Skin epidermis (tissue), 12 donors: ENCODE measurements at regions not wholly inside any gene's neighbourhood (a gene's known extent, or its start where the extent isn't known, plus 50 kb on each side); places are given as distances from the start of the nearest gene placed in this dataset.
"Not testable (repeated sequence)": the region's sequence is repeated elsewhere in the genome, so short reads cannot be mapped to it uniquely, and the experiment has no call there.

ENCODE experiments used
- H3K27ac ChIP-seq, 21 experiments: fragments of 200-600 bp; sonication (generic) in 11 of 21; one replicate each; pipeline ENCODE4 v1.5.0; 2020; ENCODE audit warnings: mild to moderate bottlenecking in 3 of 21, inconsistent platforms in 2 of 21, moderate library complexity in 2 of 21
- H3K4me3 ChIP-seq, 7 experiments: fragments of 200-600 bp; sonication (generic) in 2 of 7; one replicate each; pipeline ENCODE4 v1.5.0; 2020; ENCODE audit warnings: inconsistent platforms in 2 of 7, mild to moderate bottlenecking in 2 of 7, moderate library complexity in 1 of 7

DNA sequence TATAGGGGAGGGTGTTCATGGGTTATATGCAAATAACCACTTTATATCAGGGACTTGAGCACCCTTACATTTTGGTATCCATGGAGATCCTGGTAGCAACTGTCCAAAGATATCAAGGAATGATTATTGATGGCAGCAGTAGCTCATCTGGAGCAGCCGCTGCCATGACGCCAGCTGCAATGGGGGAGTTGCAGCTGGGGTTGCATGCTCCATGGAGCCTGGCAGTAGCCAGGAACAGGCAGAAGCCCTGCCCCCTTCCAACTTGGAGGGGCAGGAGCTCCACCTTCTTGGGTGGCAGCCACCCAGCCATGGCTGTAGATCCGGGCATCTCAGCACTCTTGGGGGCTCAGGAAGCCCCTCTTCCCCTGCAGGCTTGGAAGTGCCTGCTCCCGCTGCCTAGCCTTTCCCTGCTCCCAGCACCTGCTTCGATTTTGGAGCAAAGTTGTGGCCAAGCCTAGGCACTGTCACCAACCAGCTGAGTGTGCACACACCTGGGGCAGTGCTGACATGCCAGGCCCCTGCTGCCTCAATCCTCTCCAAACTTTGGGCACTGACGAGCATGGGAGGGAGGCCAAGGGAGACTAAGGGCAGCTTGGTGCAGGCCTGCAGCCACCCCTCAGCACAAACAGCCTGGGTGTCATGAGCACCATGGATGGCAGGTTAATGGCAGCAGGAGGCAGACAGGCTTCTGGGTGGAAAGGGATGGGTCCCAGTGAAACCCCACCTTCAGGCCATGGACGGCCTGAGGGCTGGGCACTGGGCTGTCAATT lies 235.6 kb upstream of the CSNK1A1L start:
- H3K4me3 ChIP-seq = no peak overlapping the region

DNA sequence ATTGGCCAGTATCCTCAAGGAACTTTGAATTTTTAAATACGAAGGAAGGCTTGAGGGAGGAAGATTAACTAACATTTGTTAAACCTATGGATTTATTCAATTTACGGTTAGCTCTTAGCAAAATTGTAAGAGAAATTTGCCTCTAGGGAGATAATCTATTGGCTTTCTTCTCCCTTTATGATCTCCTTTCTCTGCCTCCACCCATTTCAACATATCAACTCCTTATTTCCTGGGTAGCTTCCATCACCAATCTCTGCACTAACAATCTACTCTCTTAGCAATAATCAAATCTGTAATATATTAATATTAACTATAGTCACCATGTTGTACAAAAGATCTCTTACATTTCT lies 233.9 kb upstream of the CSNK1A1L start:
- no peak overlapping the region for H3K27ac ChIP-seq
- H3K4me3 ChIP-seq = no peak overlapping the region

More for the DNA sequence above, 235.6 kb upstream of the CSNK1A1L start:
- H3K27ac ChIP-seq = no peak overlapping the region

DNA sequence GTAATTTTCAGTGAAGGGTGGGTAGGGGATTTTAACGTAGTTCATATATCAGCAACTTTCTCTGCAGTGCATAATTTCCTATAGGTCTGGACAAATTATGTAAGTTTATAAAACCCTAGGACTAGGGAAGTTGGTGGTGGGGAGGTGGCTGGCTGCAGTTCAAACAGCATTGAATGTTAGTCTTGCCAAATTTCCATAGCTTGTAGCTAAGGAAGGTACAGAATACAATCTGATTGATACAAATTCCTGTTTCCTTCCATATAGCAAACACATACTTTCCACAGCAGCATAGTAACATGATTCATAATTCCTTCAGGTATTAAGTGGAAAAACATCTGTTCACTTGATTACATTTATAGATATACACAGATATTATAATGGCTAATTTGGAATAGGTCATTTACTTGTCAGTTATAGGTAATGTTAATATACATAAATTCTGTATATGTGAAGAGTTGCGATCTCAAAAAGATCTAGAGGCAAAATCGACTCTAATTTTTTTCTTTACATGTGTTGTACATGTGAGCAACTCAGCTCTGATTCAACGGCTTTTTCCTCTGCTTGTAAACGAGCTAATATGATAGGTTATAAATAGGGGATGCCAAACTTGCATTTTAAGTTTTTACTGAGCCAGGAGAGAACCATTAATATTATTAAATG lies 233.4 kb upstream of the CSNK1A1L start:
- H3K4me3 ChIP-seq = no peak overlapping the region
- no peak overlapping the region for H3K27ac ChIP-seq

DNA sequence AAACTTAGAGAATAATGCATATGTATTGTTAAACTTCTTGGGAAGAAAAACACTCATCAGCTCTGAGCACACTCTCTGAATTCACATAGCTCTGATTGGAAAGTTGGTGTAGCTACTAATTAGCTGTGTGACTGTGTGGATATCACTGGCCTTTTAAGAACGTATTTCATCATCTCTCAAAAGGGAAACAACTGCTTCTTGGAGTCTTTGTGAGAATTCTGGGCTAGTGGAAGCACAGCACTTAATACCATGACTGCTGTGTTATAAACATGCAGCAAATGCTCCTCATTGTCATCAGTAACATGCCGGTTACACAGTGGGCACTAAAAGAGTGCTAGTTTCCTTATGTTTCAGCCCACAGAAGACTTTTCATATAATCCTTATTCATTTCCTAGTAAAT lies 220.9 kb upstream of the CSNK1A1L start:
- Histone ChIP-seq H3K27ac (peak overlapping the region in 1 of 21 experiments; percentile 5), H3K4me3 (no peak overlapping the region)

DNA sequence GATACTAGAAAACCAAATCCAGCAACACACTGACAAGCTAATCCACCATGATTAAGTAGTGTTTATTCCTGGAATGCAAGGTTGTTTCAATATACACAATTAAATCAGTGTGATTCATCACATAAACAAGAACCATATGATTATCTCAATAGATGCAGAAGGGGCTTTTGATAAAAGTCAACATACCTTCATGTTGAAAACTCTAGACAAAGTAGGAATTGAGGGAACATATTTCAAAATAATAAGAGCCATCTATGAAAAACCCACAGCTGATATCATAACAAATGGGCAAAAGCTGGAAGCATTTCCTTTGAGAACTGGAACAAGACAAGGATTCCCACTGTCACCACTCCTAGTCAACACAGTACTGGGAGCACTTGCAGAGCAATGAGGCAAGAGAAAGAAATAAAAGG lies 213.6 kb upstream of the CSNK1A1L start:
- H3K27ac ChIP-seq = no peak overlapping the region

DNA sequence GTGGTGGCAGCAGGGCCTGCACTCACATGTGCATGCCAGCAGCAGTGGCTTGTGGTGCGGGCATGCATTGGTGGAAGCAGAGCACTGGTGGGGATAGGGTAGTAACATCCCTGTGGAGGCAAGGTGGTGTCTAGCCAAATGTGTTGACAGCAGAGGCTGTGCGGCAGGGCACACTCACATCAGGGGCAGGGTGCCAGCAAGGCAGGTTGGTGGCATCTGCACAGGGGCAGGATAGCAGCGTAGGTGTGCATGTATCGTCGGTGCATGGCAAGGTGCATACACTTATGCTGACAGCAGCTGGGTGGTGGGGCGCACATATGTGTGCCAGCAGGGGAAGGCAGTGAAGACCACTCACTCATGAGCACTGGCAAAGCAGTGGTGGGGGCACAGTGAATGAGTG lies 211.5 kb upstream of the CSNK1A1L start:
- no peak overlapping the region for H3K4me3 ChIP-seq
- no peak overlapping the region for H3K27ac ChIP-seq

More for the DNA sequence above, 213.6 kb upstream of the CSNK1A1L start:
- H3K4me3 ChIP-seq = no peak overlapping the region

DNA sequence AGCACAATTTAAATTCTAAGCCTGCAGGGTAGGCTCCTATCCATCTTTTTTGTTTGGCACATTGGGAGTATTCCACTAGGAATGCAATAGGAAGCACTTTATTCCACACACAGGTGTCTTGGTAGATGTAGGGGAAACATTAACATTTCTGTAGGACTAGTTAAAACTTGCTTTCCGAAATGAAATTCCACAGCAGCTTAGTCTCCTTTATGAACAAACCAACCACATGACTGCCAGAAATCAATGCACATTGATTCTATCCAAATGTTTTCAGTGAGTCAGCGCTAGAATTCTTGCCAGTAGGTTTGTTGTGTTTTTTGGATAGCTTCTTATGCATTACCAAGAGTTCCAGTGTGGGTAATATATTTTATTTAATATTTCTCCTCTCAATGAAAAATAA lies 207.9 kb upstream of the CSNK1A1L start:
- Histone ChIP-seq H3K27ac (peak overlapping the region in 4 of 21 experiments; percentile 43 to 85 (median 61)), H3K4me3 (no peak overlapping the region)

DNA sequence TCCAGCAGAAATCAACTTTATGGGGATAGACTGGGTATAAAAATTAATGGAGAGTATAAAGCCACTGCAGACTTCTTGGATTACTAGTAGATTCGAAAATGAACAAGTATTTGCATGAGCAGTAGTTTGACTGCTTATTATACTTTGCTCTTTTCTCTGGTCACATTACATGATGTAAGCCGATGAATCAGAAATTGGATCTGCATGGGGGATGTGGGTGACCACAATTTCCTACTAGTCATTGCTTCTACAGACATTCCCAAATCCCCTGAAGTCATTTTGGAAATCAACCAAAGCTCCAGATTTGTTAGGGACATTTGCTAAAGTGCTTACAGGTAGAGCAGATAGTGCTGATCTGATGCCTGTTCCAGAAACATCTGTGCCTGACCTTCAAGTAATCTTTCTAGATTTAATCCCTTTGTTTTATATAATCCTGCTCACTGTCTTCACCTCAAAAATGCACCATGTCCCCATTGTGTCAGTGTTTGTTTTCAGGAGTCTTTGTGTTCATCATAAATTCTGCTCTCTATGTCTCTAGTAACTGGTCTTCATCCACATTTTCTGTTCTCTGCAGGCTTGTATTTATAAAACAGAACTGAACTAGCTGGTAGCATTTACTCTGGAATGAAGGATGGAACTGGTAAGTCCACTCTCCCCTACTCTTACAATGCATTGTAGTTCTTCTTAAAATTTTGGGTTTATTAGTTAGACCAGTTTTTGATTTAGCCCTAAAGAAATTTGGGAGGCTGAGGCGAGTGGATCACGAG lies 201.5 kb upstream of the CSNK1A1L start:
- peak overlapping the region in 4 of 21 experiments; percentile 10 to 65 (median 50) for H3K27ac ChIP-seq
- H3K4me3 ChIP-seq = no peak overlapping the region

DNA sequence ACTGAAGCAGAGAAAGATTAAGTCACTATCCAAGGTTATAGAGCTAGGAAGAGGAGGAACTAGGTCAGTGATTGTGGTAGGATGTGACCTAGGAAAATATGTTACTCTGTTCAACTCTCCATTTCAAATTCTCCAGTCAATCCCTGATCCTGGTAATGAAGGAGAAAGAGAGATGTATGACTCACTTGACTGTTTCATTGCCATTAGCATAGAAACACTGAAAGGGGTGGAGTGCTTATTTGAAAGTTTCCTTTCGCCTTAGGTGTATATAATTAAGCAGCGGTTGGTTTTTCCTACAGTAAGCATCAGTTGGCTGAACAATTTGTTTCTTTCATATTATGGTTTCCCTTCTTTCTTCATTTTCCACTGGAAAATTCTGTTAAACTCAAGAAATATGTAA lies 198.1 kb upstream of the CSNK1A1L start:
- H3K27ac ChIP-seq = peak overlapping the region in 1 of 21 experiments; percentile 15

DNA sequence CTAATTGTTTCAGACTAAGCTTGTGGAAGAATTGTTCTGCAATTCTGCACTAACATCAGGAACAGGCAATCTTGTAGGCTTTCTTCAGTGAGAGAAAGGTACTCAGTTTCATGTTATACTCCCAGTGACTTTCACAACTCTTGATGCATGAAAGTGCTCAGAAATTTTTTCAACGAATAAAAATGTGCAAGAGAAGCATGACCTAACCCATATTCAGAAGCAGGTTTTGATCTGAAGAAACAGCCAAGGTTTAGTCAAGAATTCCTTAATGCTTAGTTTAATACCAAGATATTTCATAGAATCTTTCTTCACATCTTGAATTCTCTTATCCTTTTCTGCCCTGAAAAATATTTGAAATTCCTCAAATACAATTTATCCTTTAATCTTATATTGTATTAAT lies 197.2 kb upstream of the CSNK1A1L start:
- Histone ChIP-seq H3K27ac (no peak overlapping the region), H3K4me3 (no peak overlapping the region)

More for the DNA sequence above, 198.1 kb upstream of the CSNK1A1L start:
- H3K4me3 ChIP-seq = no peak overlapping the region

DNA sequence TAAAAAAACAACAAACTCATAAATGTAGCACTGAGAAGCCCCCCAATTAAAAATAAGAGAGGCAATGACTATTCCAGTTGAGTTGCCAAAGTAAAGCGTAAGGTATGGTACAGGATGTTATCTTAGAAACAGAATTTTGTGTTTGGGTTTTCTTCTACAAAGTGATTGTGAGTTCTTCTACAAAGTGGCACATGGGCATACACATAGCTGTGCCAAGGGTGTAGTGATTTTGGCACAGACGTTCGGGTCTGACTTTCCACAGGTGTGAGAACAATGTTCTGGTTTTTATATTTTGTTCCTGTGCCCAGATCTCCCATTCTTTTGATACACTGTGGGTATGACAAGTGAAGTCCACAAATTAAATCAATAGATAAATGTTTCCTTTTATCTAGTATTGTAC lies 190.1 kb upstream of the CSNK1A1L start:
- Histone ChIP-seq H3K27ac (no peak overlapping the region), H3K4me3 (no peak overlapping the region)

DNA sequence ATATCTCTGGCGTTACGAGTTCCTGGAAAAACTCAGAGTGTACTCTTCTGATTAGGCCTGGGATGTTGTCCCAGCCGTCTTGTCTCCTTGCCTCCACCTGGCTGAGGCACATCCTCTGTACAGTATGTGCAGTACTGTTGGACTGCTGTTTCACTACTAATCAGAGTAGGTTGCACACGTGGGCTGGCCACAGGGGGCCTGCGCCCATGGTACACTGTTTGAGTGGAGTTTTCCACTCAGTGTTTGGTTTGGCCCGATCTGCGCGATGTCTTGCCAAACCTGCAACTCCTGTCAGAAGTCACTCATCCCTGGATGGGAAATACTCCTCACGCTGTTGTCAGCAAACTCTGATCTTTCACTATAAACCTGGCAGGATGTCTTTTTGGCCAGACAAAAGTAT lies 189.6 kb upstream of the CSNK1A1L start:
- Histone ChIP-seq H3K4me3 (no peak overlapping the region), H3K27ac (no peak overlapping the region)

DNA sequence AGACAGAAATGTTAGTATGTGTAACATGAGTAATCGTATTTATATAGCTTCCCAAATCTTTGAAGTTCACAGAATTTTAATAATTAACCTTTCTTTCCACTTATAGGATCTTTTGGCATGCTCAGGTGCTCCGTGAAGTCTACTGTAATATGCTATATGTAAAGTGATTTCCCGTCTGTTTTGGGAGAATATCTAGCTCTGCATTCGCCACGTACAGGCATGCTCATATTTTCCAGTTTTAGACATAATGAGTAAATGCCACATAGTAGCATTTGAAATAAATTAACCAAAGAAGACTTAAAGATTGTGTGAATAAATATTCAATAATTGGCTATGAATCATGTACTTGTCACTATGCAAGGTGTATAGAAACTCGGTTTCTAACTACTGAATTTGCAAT lies 189.0 kb upstream of the CSNK1A1L start:
- Histone ChIP-seq H3K27ac (no peak overlapping the region), H3K4me3 (no peak overlapping the region)

DNA sequence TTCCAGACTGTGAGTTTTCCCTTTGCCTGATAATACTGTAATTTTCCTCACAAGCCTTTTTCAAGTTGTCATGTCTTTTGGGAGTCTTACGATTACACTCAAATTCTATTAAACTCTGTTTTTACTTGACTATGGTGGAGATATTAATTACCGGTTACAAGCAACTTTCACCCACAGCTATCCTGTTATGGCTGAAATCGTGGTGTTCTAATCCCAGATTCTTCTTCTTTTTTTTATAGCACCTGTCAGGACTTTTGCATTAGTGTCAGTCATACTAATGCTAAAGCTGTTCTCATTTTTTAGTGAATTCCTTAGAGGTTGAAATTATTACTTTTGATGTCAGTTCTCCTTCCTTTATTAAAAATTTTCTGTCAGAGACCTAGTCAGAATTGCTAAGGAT lies 187.8 kb upstream of the CSNK1A1L start:
- Histone ChIP-seq H3K4me3 (no peak overlapping the region), H3K27ac (no peak overlapping the region)

DNA sequence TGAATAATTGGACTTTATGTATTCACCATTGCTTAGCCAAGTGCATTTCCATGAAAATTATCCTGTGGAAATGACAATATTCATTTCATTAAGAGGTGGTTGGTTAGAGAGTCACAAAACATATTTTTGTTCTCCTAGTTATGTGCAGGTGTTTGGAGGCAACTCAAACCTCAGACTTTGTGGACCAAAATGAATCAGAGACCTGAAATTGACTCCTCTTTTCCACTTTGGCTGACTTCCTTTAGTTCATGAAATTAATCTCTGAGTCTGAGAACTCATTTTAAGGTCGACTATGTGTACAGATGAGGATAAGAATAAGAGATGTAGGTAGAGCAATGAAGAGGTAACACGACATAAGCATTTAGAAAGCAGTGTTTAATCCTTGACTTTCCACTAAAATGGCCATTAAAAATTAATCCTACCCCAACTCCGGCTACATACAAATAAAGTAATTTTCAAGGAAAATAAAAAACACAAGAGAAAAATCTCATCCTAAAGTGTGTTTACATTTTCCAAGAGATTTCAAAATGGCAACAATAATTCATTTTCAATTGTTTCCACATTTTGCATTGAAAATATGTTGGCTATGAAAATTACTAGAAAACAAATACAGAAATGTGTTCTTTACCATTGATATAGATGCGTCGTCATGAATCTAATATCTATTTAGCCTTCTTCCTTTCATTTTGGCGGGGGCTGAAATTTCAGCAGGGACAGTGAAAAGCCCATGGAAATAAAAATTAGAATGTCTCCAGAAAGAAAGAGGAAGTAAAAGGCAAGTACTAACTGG lies 185.4 kb upstream of the CSNK1A1L start:
- H3K27ac ChIP-seq = no peak overlapping the region
- H3K4me3 ChIP-seq = no peak overlapping the region

DNA sequence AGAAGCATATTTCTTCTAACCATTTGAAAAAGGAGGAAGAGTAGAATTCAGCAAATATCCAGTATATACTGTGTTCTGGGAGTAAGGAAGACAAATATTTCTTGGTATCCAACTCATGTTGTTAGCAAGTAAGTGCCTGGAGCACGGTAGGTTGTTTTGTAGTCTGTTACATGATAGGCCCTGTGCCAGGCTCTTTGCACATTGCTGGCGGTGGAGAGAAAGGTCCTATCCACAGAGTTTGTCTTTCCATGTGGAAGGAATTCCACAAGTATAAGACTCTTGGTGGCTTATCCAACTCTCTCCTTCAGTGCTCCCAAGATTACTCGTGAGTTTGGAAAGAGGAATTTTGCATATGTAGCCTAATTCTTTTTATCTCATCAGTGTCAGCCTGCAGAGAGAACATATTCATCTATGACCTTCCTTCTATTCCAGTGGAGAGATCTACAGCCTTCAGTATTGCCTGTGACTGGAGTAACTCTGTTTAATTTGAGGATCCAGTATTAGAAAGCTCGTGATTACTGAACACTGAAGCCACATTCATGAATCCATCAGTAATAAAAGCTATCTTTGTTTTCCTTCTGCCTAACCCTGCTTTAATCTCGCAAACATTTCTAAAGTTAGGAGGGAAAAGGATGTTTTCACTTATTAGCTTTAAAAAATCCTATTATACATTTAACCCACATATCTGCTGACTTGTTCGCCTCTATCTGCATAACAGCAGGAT lies 183.9 kb upstream of the CSNK1A1L start:
- Histone ChIP-seq H3K4me3 (no peak overlapping the region), H3K27ac (no peak overlapping the region)

DNA sequence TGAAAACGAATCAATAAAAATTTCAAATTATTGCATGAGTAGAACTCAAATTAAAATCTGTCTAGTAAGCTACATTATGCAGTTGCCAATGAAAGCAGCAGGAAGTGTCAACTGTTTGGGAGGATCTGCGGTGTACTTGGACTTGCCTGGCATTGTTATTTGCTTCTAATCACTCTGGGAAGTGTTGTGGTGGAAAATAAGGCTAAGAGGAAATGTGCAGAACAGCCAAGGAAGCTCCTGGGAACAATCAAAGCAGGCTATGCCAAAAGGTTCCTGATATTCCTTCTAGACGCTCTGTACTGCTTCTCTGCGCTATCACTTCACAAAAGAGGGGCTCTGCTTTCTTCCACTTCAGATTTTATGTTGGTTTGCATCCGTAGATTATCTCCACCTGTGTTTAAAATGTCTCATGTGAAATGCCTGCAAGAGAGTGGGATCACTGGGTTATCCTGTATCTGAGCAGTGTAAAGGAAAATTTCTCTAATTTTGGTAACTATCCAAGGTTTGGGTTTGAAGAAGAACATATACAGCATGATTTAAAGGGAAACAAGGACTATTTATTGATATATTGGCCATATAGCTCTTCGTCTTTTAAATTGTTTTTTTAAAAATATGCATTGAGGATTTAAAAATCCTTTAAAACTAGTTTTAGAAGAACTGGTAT lies 182.7 kb upstream of the CSNK1A1L start:
- H3K27ac ChIP-seq = no peak overlapping the region
- no peak overlapping the region for H3K4me3 ChIP-seq

DNA sequence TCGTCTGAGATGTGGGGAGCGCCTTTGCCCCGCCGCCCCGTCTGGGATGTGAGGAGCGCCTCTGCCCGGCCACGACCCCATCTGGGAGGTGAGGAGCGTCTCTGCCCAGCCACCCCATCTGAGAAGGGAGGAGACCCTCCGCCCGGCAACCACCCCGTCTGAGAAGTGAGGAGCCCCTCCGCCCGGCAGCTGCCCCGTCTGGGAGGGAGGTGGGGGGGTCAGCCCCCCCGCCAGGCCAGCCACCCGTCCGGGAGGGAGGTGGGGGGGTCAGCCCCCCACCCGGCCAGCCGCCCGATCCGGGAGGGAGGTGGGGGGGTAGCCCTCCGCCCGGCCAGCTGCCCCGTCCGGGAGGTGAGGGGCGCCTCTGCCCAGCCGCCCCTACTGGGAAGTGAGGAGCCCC lies 174.8 kb upstream of the CSNK1A1L start:
- not testable (repeated sequence) for H3K27ac ChIP-seq, H3K4me3 ChIP-seq
